ENCODE measurements at regions not wholly inside any gene's neighbourhood (a gene's known extent, or its start where the extent isn't known, plus 50 kb on each side); places are given as distances from the start of the nearest gene placed in this dataset.
A peak's percentile ranks its signal among the peaks of the same experiment; 100 is the strongest.
"Not testable (repeated sequence)": the region's sequence is repeated elsewhere in the genome, so short reads cannot be mapped to it uniquely, and the experiment has no call there.

- DNase-seq, result no peak
These were observed 191.3 kb downstream of the OR2B2 start for GRCh38 chr6:27720607-27721580.

GRCh38 chr6:27719039-27719438 is 193.2 kb downstream of the OR2B2 start:
- not testable (repeated sequence) for DNase-seq

- no peak for DNase-seq
These were observed 205.8 kb downstream of the OR2B2 start for GRCh38 chr6:27706431-27706830.

- DNase-seq, result no peak
These were observed 211.9 kb downstream of the OR2B2 start for GRCh38 chr6:27700337-27700736.

- DNase-seq, result no peak
These were observed 217.7 kb downstream of the OR2B2 start for GRCh38 chr6:27694547-27694874.

- DNase-seq, result peak in 1 of 2 donors; percentile 40
These were observed 218.2 kb downstream of the OR2B2 start for GRCh38 chr6:27693766-27694546.

- DNase-seq, result not testable (repeated sequence)
These were observed 219.2 kb upstream of the ZNF184 start for GRCh38 chr6:27692133-27692532.

GRCh38 chr6:27688014-27688586 is 215.2 kb upstream of the ZNF184 start:
- DNase-seq, result peak; percentile 47 to 81

GRCh38 chr6:27687154-27688013 is 214.5 kb upstream of the ZNF184 start:
- peak; percentile 46 to 80 for DNase-seq

GRCh38 chr6:27685279-27685678 is 212.4 kb upstream of the ZNF184 start:
- DNase-seq, result no peak

- DNase-seq, result peak in 1 of 2 donors; percentile 56
These were observed 211.6 kb upstream of the ZNF184 start for GRCh38 chr6:27684264-27685211.

GRCh38 chr6:27679964-27680694 is 207.2 kb upstream of the ZNF184 start:
- no peak for DNase-seq

GRCh38 chr6:27679308-27679963 is 206.5 kb upstream of the ZNF184 start:
- no peak for DNase-seq

GRCh38 chr6:27678469-27678868 is 205.6 kb upstream of the ZNF184 start:
- no peak for DNase-seq

GRCh38 chr6:27674882-27675281 is 202.0 kb upstream of the ZNF184 start:
- DNase-seq, result no peak

- DNase-seq, result no peak
These were observed 199.4 kb upstream of the ZNF184 start for GRCh38 chr6:27672113-27672799.

- DNase-seq, result no peak
These were observed 196.9 kb upstream of the ZNF184 start for GRCh38 chr6:27669624-27670301.

- DNase-seq, result no peak
These were observed 196.4 kb upstream of the ZNF184 start for GRCh38 chr6:27669295-27669623.

All from bone marrow (tissue), 2 donors.